ENCODE measurements at regions not wholly inside any gene's neighbourhood (a gene's known extent, or its start where the extent isn't known, plus 50 kb on each side); places are given as distances from the start of the nearest gene placed in this dataset.
A peak's percentile ranks its signal among the peaks of the same experiment; 100 is the strongest.

GRCh38 chr15:98139337-98139736 lies 178.8 kb downstream of the ARRDC4 start:
- H4K20me1 ChIP-seq (ENCODE audit: insufficient read depth): no peaks in the 10 kb centered on the region
- no peaks in the 10 kb centered on the region for H3F3A ChIP-seq (ENCODE audit: insufficient read depth, low read depth)
- no peaks in the 10 kb centered on the region for H3K9me2 ChIP-seq (ENCODE audit: insufficient read depth)
- intact Hi-C loops (cut with micrococcal nuclease; ENCODE audit: unreplicated experiment): no loop called here
- CTCF ChIA-PET: no interaction called here
- TF ChIP-seq CTCF (conservative IDR thresholded peaks at IDR 0.05) (no peak), EZH2 (IDR thresholded peaks at IDR 0.05; ENCODE audit: low read depth) (no peak)
- no peaks in the 10 kb centered on the region for H3K4me1 ChIP-seq (replicated peaks; ENCODE audit: insufficient read depth)
- H3K36me3 ChIP-seq (ENCODE audit: low read depth): no peaks in the 10 kb centered on the region
- no peak for DNase-seq
- BruUV-seq (replicated peaks): no TSS peak
- H3K9me3 ChIP-seq (ENCODE audit: insufficient read depth, low read depth): no peaks in the 10 kb centered on the region
- POLR2A ChIA-PET (ENCODE audit: unreplicated experiment): no interaction called here
- peak overlapping the region; percentile 43; the same call in 1 of the 2 replicates for H3K4me2 ChIP-seq
- no peak overlapping the region for H3K27ac ChIP-seq
- peaks cover 10% of the 10 kb centered on the region for H3K27me3 ChIP-seq (ENCODE audit: insufficient read depth, low read depth)
- peak overlapping the region; percentile 21; the same call in 1 of the 2 replicates for H3K4me3 ChIP-seq
- no peaks in the 10 kb centered on the region for H3K79me2 ChIP-seq (ENCODE audit: low read depth)
- H2AFZ ChIP-seq: peak overlapping the region; percentile 73; the same call in 1 of the 2 replicates

DNA sequence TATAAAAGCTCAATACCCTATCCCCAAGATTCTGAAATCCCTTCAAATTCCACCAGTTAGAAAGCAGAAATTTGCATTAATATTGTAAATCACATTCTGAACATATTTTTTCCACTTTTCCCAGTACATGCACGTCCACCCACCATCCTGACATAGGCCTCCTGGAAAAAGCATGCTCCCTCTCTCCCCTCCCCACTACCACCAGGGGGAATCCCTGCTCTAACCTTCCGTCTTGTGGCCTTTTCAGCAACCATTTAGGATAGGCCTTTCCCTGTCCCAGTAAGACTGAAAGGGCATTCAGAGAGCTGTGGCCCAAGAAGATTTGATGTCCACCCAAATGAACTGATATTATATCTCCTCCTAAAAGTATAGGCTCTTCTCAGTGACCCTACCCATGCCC lies 182.1 kb downstream of the ARRDC4 start:
- H3K4me2 ChIP-seq: no peak overlapping the region
- DNase-seq: no peak
- H3K4me3 ChIP-seq: no peak overlapping the region
- H2AFZ ChIP-seq: no peak overlapping the region
- H3F3A ChIP-seq (ENCODE audit: insufficient read depth, low read depth): no peaks in the 10 kb centered on the region
- no peaks in the 10 kb centered on the region for H3K79me2 ChIP-seq (ENCODE audit: low read depth)
- peaks cover 25% of the 10 kb centered on the region for H3K27me3 ChIP-seq (ENCODE audit: insufficient read depth, low read depth)
- no peaks in the 10 kb centered on the region for H3K4me1 ChIP-seq (replicated peaks; ENCODE audit: insufficient read depth)
- ChIA-PET POLR2A (ENCODE audit: unreplicated experiment) (no interaction called here), CTCF (no interaction called here)
- H3K9me2 ChIP-seq (ENCODE audit: insufficient read depth): no peaks in the 10 kb centered on the region
- no peaks in the 10 kb centered on the region for H3K9me3 ChIP-seq (ENCODE audit: insufficient read depth, low read depth)
- intact Hi-C loops (cut with micrococcal nuclease; ENCODE audit: unreplicated experiment): no loop called here
- no TSS peak for BruUV-seq (replicated peaks)
- H3K27ac ChIP-seq: no peak overlapping the region
- H3K36me3 ChIP-seq (ENCODE audit: low read depth): no peaks in the 10 kb centered on the region
- H4K20me1 ChIP-seq (ENCODE audit: insufficient read depth): no peaks in the 10 kb centered on the region
- TF ChIP-seq EZH2 (IDR thresholded peaks at IDR 0.05; ENCODE audit: low read depth): no peak
- no peak for TF ChIP-seq CTCF (conservative IDR thresholded peaks at IDR 0.05)

DNA sequence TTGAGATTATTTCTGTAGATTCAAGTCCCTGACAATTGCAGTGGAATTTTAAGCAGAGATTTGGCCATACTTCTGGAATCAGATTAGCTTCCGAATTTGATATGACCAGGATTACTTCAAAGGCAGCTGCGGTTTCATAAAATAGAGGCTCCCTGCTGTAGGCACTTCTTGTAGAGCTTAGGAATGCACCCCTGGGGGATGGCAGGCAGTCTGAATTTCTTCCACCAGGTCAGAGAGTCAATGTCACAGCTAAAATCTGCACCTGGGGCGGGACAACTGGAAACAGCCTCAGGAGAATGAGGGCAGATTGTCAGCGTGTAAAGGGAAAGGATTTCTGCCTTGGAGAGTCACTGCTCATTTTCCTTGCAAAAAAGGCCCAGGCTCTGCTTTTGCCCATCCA lies 182.6 kb downstream of the ARRDC4 start:
- TF ChIP-seq EZH2 (IDR thresholded peaks at IDR 0.05; ENCODE audit: low read depth) (no peak), CTCF (conservative IDR thresholded peaks at IDR 0.05) (no peak)
- H3K4me1 ChIP-seq (replicated peaks; ENCODE audit: insufficient read depth): no peaks in the 10 kb centered on the region
- H3F3A ChIP-seq (ENCODE audit: insufficient read depth, low read depth): no peaks in the 10 kb centered on the region
- no peaks in the 10 kb centered on the region for H3K9me2 ChIP-seq (ENCODE audit: insufficient read depth)
- intact Hi-C loops (cut with micrococcal nuclease; ENCODE audit: unreplicated experiment): no loop called here
- peaks cover 30% of the 10 kb centered on the region for H3K27me3 ChIP-seq (ENCODE audit: insufficient read depth, low read depth)
- no peak overlapping the region for H3K4me2 ChIP-seq
- no peaks in the 10 kb centered on the region for H3K9me3 ChIP-seq (ENCODE audit: insufficient read depth, low read depth)
- H4K20me1 ChIP-seq (ENCODE audit: insufficient read depth): no peaks in the 10 kb centered on the region
- no peak for DNase-seq
- H3K4me3 ChIP-seq: no peak overlapping the region
- no peaks in the 10 kb centered on the region for H3K79me2 ChIP-seq (ENCODE audit: low read depth)
- CTCF ChIA-PET: no interaction called here
- H3K36me3 ChIP-seq (ENCODE audit: low read depth): no peaks in the 10 kb centered on the region
- POLR2A ChIA-PET (ENCODE audit: unreplicated experiment): no interaction called here
- H2AFZ ChIP-seq: no peak overlapping the region
- BruUV-seq (replicated peaks): no TSS peak
- no peak overlapping the region for H3K27ac ChIP-seq
